HG03025 (cell line): ENCODE measurements at regions not wholly inside any gene's neighbourhood (a gene's known extent, or its start where the extent isn't known, plus 50 kb on each side); places are given as distances from the start of the nearest gene placed in this dataset.

Experiments
- ATAC-seq: cut with Tn5 transposase; IDR thresholded peaks from one replicate; pipeline ENCODE4 v1.9.1; 2021; ENCODE audit warnings: mild to moderate bottlenecking, moderate library complexity; ENCODE audit not compliant: unreplicated experiment, low FRiP score

DNA sequence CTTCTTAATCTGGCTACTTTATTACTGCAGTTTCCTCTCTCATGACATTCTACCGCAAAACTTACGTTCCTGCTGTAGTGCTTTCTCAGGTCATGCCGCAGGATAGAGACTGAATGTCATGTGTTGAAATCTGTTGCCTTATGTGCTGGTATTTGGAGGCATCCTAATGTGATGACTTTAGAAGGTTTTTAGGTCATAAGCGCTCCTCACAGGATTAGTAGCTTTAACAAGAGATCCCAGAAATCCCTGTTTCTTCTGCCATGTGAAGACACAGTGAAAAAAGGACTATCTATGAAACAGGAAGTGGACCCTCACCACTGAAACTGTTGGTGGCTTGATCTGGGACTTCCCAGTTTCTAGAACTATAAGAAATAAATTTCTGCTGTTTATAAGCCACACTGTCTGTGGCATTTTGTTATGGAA, 209.3 kb downstream of the LACC1 start:
- no peak for ATAC-seq

DNA sequence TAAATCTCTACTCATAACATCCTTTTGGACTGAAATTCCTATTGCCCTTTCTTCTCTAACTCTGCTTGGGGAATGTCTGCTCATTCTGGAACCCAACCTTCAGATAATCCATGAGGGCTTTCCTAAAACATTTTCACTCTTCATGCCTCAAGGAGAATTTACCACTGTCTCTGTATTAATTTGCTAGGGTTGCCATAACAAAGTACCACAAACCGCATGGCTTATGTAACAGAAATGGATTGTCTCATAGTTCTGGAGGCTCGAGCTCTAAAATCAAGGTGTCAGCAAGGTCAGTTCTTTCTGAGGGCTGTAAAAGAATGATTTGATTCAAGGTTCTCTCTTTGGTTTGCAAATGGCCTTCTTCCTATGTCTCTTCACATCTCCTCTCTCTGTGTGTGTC, 209.7 kb downstream of the LACC1 start:
- ATAC-seq: no peak

DNA sequence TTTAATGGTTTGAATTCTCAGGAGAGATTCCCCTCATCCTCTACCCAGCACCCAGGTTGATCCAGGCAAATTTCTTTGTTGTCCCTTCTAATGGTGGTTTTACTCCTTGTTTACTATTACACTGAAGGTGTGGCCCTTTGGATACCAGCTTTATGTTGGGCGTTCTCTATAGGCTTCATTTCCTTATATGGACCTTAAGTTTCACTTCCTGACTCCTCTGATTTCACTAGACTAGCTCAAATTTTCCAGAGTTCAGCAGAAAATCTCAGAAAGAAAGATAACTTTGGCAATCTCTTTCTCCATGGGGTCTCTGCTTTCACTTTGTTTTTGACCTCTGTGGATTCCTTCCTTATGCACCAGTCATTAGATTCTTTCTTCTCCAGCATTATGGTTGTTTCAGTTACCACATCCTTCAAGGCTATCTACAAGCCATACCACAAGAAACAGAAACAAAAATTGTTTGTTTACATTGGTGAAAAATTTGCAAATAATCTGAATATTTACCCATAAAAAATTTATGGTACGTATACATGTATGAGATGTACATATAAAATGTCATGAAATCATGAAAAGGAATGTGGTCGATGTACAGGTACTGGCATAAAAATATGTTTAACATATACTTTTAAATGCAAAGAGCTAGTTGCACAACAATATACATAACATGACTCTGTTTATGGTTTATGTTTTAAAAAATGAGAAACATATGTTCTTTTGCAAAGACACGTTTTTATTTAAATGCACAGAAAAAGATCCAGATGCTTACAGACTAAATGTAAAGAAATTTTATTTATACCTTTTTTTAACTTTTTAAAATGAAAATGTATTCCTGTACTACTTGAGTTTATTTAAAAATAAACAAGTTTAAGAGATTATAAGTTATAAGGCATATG, 212.6 kb downstream of the LACC1 start:
- no peak for ATAC-seq

DNA sequence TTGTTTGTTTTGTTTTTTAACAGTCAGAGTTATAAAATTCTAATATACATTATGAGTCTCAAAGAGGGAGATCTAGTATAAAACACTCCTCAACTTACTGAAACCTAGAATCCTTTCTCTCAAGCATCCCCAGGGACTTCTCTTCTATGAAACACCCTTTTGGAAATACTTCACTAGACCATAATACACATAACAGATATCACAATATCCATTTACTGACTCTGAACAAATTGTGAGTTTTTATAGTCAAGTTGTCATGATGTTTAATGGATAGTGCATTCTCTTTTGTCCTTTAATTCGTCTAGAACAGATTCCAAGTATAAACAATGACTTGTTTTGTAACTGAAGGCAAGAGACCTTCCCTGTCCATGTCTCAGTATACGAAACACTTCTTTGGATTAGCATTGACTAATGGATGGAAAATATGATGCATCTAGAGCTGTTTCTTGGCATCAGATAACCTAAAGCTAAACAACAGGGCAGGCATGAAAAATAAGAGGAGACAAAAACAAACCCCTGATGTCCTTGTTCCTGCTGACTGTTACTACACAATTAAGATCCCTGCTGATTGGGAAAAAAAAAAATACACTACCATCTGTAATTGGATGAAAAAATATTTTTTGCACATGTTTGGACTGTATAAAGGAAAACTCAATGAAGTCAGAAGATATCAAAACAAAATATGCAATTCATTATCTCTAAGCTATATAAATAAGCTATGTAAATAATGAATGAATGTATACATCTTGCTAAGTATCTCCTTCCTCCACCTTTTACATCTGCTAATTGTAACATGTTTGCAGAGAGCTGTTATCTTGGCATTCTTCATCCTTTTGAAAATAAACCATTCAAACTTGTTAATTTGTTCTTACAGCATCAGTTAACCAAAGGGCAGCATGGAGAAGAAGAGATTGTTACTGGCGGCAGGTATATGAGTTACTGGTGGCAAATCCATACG, 214.2 kb downstream of the LACC1 start:
- no peak for ATAC-seq

DNA sequence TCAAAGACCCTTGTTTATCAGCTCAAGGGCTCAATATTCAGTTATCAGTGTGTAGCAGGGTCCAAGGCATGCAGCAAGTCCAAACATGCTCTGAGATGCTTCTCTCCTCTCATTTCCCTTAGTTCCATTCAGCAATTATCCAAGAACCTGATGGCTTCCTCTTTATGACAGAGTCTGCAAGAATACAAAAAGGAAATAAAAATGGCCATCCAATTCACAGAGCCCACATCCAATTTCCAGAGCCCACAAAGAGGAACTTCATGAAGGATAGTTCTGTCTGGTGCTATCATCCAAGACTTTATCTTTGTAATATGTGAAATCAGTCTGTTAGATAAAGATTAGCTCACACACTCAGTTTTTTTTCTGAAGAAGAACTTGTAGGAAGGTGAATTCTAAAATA, 217.2 kb downstream of the LACC1 start:
- ATAC-seq: no peak

DNA sequence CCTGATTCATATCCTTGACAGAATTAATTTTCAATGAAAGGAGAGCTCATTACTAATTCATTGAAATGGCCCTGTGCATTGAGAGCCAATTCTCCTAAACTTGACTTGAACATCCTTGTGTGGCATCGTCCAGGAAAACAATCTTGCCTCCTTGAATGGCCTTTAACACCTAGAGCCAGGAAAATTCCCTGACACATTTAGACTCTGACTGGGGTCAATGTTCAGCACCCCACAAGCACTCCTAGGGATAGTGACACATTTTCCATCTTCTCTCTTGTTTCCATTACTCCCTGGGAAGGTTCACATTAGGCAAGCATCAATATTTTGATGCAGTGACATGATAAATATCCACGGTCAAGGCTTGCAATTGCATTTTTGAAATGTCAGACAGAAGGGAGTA, 218.9 kb downstream of the LACC1 start:
- no peak for ATAC-seq

DNA sequence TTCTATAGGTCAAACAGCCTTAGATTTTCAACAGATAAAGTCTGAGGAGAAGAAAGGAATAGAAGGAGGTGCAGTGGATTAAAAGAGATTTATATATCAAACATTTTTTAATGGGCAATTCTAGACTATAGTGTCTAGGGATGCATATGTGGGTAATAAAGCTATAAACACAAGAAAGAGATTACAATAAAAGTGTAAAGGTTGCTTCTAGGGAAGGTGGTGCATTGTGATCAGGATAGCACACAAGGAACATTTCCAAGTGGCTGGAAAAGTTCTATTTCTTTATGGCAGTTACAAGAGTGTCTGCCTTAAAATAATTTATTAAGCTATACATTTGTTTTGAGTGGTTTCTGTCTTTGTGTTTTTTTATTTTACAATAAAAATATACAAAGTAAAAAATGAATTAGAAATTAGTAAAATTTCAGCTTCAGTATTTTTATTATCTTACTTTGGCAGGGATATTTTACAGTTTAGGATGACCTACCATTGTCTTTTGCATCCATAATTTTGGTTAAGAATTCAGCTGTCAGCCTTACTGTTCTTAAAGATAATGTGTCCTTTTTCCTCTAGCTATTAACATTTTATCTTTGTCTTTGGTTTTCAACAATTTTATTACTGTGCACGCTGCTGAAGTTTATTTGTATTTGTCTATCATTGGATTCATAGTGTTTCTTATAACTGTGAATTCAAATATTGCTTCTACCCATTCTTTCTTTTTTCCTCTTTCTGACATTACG, 221.8 kb downstream of the LACC1 start:
- ATAC-seq: no peak

DNA sequence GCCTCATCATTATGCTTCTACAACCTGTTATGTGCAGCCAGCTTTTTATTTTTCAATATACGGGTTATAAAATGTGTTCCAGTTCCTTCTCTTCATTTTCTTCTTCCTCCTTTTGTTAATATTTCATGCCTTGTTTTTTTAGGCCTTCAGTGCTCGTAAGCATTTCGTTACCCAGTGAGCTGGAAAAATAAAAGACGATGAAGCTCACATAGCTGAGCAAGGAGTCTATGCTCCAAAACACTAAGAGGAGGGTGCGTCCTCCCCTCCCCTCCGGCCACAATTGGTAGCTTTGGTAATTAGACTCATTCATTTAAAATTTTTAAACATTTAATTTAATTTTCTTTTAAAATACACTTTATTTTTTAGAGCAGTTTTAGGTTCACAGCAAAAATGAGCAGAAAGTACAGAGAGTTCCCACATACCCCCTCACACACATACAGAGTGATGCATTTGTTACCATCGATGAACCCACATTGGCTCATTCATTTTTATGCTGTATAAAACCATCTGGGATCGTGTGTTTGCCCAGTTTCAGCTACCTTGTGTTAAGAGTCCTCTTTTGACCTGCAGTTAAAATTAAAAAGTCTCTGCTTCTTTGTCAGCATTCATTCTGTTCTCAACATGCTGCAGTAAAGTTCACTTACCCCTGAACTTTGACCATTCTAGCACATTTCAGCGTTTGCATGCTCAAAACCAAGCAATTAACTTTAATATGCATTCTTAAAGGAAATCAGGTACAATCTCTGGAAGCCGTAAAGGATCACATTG, 223.9 kb downstream of the LACC1 start:
- ATAC-seq: no peak

DNA sequence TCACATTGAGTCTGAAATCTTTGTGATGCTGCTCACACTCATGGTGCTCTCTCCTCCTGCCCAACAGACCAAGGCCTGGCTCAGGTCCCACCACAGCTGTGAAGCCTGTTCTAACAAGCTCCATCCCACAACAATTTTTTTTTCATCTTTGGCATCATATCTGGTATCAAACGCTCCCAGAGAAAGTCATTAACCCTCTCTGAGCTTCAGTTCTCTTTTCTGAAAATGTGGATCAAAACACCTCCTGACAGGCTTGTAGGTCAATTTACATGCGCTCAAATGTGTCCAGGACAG, 224.4 kb downstream of the LACC1 start:
- ATAC-seq: no peak

DNA sequence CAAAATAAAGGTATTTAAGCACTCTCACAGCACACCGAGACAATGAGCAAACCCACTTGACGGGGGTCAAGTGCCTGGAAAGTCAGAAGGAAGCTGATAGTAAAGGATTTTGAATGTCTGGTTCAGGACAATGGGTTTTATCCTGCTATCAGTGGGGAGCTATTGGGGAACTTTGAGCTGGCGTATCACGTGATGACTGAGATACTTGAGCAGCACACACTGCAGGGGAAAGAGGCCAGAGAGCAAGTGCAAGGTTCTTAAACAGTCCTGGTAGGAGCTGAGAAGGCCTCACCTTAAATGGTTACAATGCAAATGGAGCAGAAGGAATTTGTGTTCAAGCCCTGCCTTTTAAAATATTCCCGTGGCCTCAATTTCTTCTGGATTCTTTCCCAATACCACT, 225.3 kb downstream of the LACC1 start:
- no peak for ATAC-seq

DNA sequence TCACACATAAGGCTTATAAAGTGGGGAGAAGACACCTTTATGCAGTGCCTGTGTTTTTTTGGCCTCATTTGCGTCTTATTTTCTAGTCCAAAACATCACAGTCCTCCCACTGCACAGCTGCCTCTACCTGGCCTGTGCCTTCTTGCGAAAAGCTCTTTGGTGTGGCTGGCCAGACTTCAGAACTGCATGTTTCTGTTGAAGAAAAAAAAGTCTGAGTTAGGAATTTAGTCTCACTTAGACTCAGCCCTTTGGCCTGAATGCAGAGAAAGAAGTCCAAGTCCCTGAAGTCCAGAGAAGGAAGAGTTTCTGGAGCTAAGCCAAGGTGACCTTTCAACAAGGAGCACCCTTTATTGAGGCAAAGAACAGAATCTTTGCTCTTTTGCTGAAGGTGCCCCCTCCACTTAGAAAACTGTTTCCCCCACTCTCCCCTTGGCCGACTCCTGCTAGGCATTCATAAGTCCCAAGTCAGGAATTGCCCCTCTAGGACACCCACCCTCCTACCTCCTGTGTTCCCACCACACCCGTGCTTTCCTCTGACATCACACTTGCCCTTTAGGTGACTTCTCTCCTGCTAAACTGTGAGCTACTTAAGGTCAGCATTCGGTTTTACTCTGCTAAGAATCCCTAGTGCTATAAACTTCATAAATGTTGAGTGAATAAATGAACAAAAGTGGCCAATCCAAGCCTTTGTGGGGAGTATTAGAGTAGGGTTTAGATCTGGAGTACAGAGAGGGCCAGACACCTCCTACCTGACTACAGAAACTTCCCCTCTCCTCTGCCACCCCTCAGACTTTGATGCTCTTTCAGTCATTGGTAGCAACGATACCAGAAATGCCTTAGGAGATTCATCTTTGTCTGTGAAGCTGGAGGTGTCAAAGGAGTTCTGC, 226.8 kb downstream of the LACC1 start:
- no peak for ATAC-seq

DNA sequence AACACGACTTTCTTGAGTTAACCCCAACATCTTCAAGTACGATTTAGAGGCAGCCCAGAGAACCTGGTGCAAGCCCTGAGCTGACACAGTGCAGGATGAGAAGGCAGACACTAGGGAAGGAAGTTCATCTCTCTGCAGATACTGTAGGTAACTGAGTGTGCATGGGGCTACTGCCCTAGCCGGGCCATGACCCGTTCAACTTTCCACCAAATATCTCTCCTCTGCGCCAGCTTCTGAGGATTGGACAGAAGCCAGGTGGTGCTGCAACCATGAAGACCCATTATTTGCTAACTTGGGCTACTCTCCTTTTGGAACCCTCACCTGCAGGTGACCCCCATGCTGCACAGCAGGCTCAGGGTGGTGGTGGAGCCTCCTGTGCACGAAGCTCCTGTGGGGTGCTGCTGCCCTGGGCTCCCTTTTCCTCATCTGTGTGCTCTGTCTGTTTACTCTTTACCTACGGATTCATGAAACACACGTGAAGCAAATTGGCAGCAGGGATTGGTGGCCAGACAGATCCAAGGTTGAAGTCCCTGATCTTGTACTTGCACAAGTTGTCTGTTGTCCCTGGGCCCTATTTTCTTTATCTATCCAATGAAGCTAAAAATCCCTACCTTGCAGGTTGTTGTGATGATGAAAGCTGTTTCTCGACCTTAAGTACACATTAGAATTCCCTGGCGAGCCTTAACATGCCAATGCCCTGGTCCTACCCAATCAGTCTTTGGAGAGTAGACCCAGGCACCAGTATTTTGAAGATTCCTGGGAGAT, 227.8 kb downstream of the LACC1 start:
- no peak for ATAC-seq

DNA sequence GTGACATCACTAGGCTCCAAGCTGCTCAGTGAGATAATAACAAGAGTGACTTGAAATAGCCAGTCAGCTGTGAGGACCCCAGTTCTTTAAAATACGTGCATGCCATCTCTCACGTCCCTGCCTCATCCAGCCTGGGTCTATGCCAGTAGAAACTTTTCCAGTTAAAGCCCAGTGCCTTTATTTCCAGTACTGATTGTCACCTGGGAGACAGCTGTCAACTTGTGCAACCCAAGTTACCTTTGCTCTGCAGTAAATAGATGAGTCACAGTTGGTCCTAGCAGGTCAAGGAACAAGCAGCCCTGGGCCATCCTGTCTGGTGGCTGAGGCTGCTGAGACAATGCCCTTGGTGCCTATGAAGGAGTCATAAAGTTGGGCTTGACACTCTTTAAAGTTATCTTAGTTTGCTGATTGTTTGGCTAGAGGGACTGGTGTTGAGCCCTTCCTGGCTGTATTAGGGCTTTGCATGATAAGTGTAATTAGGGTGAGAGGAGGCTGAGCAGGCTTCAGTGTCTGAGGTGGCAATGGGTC, 228.7 kb downstream of the LACC1 start:
- no peak for ATAC-seq

DNA sequence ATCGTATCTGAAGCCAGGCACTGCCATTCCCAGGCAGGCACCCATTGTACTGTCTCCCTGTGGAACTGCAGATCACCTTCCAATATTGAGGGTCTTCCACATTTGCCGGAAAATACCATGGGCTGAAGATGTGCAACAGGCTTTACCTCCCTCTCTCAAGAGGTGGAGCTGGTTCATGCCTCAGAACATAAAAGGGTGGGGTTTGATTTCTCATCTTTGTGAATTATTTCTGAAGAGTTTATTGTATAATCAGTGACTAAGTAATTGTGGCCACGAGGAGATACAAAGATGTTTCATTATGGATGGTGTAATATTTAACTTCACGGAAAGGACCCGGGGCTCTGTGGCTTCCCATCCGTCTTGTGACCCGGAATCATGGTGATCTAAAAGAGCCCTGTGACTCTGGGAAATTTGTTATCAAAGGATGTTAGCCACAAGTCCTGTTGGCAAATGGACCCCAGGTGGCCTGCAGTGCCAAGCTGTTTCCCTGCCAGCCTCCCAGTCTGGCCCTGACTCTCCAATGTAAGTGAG, 230.5 kb downstream of the LACC1 start:
- ATAC-seq: no peak

DNA sequence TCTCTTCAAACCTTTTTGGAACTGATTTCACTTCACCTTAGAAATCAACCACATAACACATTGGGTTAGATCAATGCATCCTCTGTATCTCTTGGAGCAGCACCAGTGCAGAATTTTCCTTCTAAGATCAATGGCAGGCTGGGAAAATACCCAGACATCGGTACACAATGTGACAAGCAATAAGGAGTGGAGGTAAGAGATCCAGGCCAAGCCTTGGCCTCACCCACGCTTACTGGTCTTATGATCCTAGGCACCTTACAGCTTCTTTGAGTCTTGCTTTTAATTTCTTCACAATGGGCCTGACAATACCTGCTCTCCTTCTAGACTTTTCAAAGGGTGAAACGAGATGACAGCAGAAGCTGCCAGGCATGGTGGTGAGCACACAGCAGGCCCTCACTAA, 232.0 kb downstream of the LACC1 start:
- no peak for ATAC-seq

DNA sequence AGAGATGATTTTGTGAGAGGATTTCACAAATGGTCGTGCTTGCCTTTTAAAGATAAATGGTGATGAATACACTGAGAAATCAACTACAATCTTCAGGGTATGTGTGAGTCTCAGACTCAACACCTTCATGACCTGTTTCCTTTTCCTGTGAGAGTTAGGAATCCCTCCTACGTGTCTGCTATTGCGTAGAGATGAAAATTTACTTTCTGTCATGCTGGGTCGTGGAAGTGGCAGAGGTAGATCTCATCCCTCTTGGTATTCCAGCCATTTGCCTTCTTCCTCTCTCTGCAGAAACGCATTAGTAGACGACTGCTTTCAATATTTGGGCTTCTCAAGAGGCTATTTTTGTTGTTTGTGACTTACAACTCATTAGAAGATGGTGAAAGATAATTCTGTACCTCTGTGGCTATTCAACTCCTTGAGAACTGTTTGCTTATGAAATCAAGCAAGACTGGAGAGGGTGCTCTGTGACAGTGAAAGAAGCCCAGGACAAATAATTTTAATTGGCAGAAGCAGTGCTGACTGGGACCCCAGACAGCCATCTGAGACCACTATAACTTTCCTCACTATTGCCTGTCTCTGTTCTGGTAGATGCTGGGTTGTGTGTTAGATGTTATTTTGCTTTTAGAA, 233.1 kb downstream of the LACC1 start:
- ATAC-seq: no peak

DNA sequence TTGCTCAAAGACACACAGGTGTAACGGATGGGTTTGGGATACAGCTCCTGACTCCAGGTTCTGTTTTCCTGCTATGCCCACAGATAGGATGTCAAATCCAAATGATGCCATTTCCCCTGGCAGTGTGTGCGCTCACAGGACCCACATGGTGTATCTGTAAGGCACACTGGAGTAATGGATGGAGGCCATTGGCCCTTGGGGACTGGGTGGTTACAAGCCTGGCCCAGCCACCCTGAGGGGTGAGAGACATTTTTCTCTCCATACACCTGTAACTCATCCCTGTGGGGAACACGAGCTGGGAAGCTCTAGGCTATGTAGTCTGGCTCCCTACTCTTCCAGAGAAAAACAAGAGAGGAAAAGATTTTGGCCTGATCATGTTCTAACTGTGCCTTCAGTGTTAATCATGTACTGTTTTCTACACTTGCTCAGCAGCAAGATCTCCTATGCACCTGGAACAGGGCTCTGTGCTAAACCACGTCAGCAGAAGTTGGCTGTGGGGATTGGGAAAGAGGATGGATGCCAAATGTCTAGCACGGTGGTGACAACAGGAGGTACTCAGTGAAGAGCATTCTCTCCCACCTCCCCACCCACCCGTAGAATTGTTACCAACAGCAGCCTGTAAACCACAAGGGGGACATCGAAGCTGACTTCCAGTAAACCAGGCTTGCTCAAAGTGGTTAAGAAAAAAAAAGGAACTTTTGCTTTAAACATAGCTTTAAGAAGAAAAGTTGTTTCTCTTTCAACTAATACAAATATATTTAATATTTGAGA, 237.0 kb downstream of the LACC1 start:
- no peak for ATAC-seq
